ENCODE measurements at regions not wholly inside any gene's neighbourhood (a gene's known extent, or its start where the extent isn't known, plus 50 kb on each side); places are given as distances from the start of the nearest gene placed in this dataset.

GRCh38 chr2:239499726-239500573 is 99.1 kb upstream of the HDAC4 start:
- Histone ChIP-seq H3K36me3 (no peaks in the 10 kb centered on the region), H3K27ac (peak overlapping the region in 1 of 4 donors; percentile 33), H3K4me3 (no peak overlapping the region), H3K27me3 (no peaks in the 10 kb centered on the region), H3K9me3 (no peaks in the 10 kb centered on the region), H3K4me1 (no peaks in the 10 kb centered on the region)
- FAIRE-seq (no peak), ATAC-seq (peak in 3 of 4 donors; percentile 24 to 58 (median 30)), DNase-seq (no peak)
- intact Hi-C loops (cut with DNase I), result no loop called here
- TF ChIP-seq CTCF (IDR thresholded peaks at IDR 0.05), result no peak
- 51 to 64% methylated on average over 12 to 13 of the region's 13 CpGs for whole genome bisulfite sequencing, 2 donors

- TF ChIP-seq CTCF (IDR thresholded peaks at IDR 0.05), result no peak
- no peak overlapping the region for H3K4me3 ChIP-seq
- ATAC-seq, result peak in 3 of 4 donors; percentile 9 to 45 (median 15)
- H3K27me3 ChIP-seq, result no peaks in the 10 kb centered on the region
- intact Hi-C loops (cut with DNase I), result no loop called here
- DNase-seq, result peak in 1 of 6 donors; percentile 26
- no peaks in the 10 kb centered on the region for H3K36me3 ChIP-seq
- FAIRE-seq, result no peak
- no peak overlapping the region for H3K27ac ChIP-seq
- H3K9me3 ChIP-seq, result no peaks in the 10 kb centered on the region
- 52 to 55% methylated on average over 21 of the region's 21 CpGs for WGBS, 2 donors
- H3K4me1 ChIP-seq, result no peaks in the 10 kb centered on the region
Measured at GRCh38 chr2:239498981-239499634, 98.3 kb upstream of the HDAC4 start.

GRCh38 chr2:239498576-239498975 is 97.8 kb upstream of the HDAC4 start:
- Histone ChIP-seq H3K27me3 (no peaks in the 10 kb centered on the region), H3K4me1 (no peaks in the 10 kb centered on the region), H3K27ac (no peak overlapping the region), H3K9me3 (no peaks in the 10 kb centered on the region), H3K36me3 (no peaks in the 10 kb centered on the region), H3K4me3 (no peak overlapping the region)
- no peak for TF ChIP-seq CTCF (IDR thresholded peaks at IDR 0.05)
- DNase-seq (no peak), ATAC-seq (no peak), FAIRE-seq (no peak)
- intact Hi-C loops (cut with DNase I), result no loop called here
- 47 to 54% methylated on average over 16 of the region's 16 CpGs for WGBS, 2 donors

- no peaks in the 10 kb centered on the region for H3K36me3 ChIP-seq
- no peak for ATAC-seq
- 69 to 77% methylated on average over 2 of the region's 2 CpGs for WGBS, 2 donors
- intact Hi-C loops (cut with DNase I), result no loop called here
- no peak for TF ChIP-seq CTCF (IDR thresholded peaks at IDR 0.05)
- H3K27ac ChIP-seq, result no peak overlapping the region
- H3K27me3 ChIP-seq, result no peaks in the 10 kb centered on the region
- no peak for DNase-seq
- no peak overlapping the region for H3K4me3 ChIP-seq
- H3K4me1 ChIP-seq, result no peaks in the 10 kb centered on the region
- no peaks in the 10 kb centered on the region for H3K9me3 ChIP-seq
- FAIRE-seq, result no peak
Measured at GRCh38 chr2:239496700-239497099, 95.9 kb upstream of the HDAC4 start.

GRCh38 chr2:239495791-239496233 is 95.0 kb upstream of the HDAC4 start:
- no peak for TF ChIP-seq CTCF (IDR thresholded peaks at IDR 0.05)
- Histone ChIP-seq H3K4me1 (no peaks in the 10 kb centered on the region), H3K4me3 (no peak overlapping the region), H3K27me3 (no peaks in the 10 kb centered on the region), H3K9me3 (no peaks in the 10 kb centered on the region), H3K27ac (no peak overlapping the region), H3K36me3 (no peaks in the 10 kb centered on the region)
- no peak for FAIRE-seq
- intact Hi-C loops (cut with DNase I), result no loop called here
- no peak for DNase-seq
- no peak for ATAC-seq
- WGBS, 2 donors, result 34 to 39% methylated on average over 8 of the region's 8 CpGs

Measured in pancreas (tissue), 10 donors.